ENCODE measurements at regions not wholly inside any gene's neighbourhood (a gene's known extent, or its start where the extent isn't known, plus 50 kb on each side); places are given as distances from the start of the nearest gene placed in this dataset.
"Not testable (repeated sequence)": the region's sequence is repeated elsewhere in the genome, so short reads cannot be mapped to it uniquely, and the experiment has no call there.

DNA sequence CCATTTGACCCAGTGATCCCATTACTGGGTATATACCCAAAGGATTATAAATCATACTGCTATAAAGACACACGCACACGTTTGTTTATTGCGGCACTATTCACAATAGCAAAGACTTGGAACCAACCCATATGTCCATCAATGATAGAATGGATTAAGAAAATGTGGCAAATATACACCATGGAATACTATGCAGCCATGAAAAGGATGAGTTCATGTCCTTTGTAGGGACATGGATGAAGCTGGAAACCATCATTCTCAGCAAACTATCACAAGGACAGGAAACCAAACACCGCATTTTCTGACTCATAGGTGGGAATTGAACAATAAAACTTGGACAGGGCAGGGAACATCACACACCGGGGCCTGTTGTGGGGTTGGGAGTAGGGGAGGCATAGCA, 213.9 kb downstream of the S1PR1 start:
- Mint-ChIP-seq H3K4me1 (peaks cover 19% of the 10 kb centered on the region), H3K27me3 (peaks cover 36% of the 10 kb centered on the region)
- H3K4me3 Mint-ChIP-seq; ATAC-seq (replicated peaks; ENCODE audit: extremely low read depth, poor library complexity, severe bottlenecking); H3K27ac Mint-ChIP-seq (ENCODE audit: low read depth); H3K9me3 Mint-ChIP-seq; H3K36me3 Mint-ChIP-seq (ENCODE audit: insufficient read depth); DNase-seq (ENCODE audit: low spot score in 2 of 2): not testable (repeated sequence)

DNA sequence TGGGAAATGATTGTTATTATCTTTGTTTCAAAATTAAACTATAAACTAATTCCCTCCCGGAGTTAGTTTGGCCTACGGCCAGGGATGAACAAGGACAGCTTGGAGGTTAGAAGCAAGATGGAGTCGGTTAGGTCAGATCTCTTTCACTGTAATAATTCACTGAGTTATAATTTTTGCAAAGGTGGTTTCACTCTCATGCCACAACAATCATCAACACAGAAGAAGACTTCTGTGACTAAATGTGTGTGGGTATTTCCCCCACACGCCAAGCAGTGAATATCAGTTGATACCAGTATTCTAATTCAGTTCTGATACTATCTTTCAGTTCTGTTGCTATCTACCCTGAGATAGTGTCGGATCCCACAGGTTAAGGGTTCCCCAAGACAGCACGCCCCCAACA, 215.1 kb downstream of the S1PR1 start:
- Mint-ChIP-seq H3K36me3 (ENCODE audit: insufficient read depth) (no peaks in the 10 kb centered on the region), H3K27me3 (peaks cover 28% of the 10 kb centered on the region), H3K9me3 (no peaks in the 10 kb centered on the region), H3K4me3 (no peak overlapping the region), H3K27ac (ENCODE audit: low read depth) (no peak overlapping the region), H3K4me1 (peaks cover 19% of the 10 kb centered on the region)
- ATAC-seq (replicated peaks; ENCODE audit: extremely low read depth, poor library complexity, severe bottlenecking) (no peak), DNase-seq (ENCODE audit: low spot score in 2 of 2) (no peak)

DNA sequence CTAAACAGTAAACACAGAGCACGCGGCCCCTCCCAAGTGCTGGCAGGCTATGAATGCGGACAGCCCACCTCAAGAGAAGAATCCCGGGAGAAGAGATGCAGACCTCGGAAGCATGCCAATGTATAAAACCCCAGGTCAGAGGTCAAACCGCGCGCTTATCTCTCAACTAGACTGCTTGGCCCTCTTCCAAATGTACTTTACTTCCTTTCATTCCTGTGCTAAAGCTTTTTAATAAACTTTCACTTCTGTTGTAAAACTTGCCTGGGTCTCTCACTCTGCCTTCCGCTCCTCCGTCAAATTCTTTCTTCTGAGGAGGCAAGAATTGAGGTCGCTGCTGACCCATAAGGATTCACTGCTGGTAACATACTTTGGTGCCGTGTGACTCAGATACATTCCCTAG, 216.0 kb downstream of the S1PR1 start:
- H3K4me1 Mint-ChIP-seq: peaks cover 19% of the 10 kb centered on the region
- H3K27ac Mint-ChIP-seq (ENCODE audit: low read depth): no peak overlapping the region
- no peaks in the 10 kb centered on the region for H3K9me3 Mint-ChIP-seq
- H3K36me3 Mint-ChIP-seq (ENCODE audit: insufficient read depth): no peaks in the 10 kb centered on the region
- DNase-seq (ENCODE audit: low spot score in 2 of 2) (no peak), ATAC-seq (replicated peaks; ENCODE audit: extremely low read depth, poor library complexity, severe bottlenecking) (no peak)
- H3K27me3 Mint-ChIP-seq: peaks cover 20% of the 10 kb centered on the region
- H3K4me3 Mint-ChIP-seq: no peak overlapping the region

DNA sequence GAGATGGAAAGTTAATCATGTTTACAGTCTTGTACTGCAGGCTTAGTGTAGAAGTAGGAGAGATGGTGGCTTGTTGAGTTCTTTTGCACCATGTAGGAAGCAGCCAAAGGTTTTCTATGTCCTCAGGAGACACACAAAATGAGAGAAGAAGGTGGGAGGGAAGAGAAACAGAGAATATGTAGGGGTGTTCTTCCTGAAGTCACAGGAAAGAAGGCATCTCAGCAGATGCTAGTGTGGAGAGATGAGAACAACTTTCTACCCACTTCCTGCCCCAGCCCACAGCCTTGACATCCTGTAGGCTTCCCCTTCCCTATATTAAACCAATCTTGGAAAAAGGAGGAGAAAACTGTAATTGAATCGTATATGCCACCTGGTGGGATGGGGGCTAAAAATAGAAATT, 217.0 kb downstream of the S1PR1 start:
- Mint-ChIP-seq H3K27ac (ENCODE audit: low read depth) (peak overlapping the region; percentile 1), H3K27me3 (peaks cover 13% of the 10 kb centered on the region), H3K36me3 (ENCODE audit: insufficient read depth) (no peaks in the 10 kb centered on the region), H3K9me3 (no peaks in the 10 kb centered on the region), H3K4me1 (peaks cover 19% of the 10 kb centered on the region), H3K4me3 (peak overlapping the region; percentile 1)
- no peak for DNase-seq (ENCODE audit: low spot score in 2 of 2)
- no peak for ATAC-seq (replicated peaks; ENCODE audit: extremely low read depth, poor library complexity, severe bottlenecking)

DNA sequence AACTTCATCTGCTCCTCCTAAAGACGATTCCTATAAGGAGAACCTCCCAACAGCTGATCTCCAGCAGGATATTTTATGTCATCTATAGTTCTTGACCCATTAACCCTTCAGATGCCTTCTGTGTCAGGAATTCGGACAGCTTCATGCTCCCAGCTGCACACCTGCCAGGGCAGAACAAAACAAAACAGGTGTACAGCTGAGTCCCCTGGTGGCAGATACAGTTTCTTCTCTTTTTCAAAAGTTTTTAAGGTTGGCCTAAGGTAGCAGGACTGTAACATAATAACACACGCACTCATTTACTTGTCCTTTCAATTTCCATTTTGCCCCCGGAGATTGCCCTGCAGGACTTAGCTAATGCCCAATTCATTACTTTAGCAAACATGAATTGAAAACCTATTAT, 218.3 kb downstream of the S1PR1 start:
- Mint-ChIP-seq H3K4me3 (no peak overlapping the region), H3K36me3 (ENCODE audit: insufficient read depth) (no peaks in the 10 kb centered on the region), H3K4me1 (peaks cover 19% of the 10 kb centered on the region), H3K9me3 (no peaks in the 10 kb centered on the region), H3K27me3 (peaks cover under 1% of the 10 kb centered on the region), H3K27ac (ENCODE audit: low read depth) (no peak overlapping the region)
- ATAC-seq (replicated peaks; ENCODE audit: extremely low read depth, poor library complexity, severe bottlenecking) (no peak), DNase-seq (ENCODE audit: low spot score in 2 of 2) (no peak)

DNA sequence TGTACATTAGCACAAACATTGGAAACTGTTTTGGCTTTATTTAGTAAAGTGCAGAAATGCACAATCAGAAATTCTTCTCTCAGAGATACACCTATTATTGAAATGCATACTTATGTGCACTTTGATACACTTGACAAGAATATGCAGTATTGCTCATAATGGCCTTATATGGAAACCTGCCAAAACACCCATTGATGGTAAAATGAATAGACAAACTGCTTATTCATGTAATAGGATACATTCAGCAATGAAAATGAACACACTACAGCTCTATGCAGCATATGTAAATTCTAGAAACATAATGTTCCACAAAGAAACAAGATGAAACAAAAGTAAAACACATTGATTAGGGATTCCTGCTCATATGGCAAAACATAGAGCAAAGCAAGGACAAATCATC, 223.9 kb downstream of the S1PR1 start:
- Mint-ChIP-seq H3K27me3 (peaks cover 12% of the 10 kb centered on the region), H3K4me1 (no peaks in the 10 kb centered on the region), H3K9me3 (no peaks in the 10 kb centered on the region), H3K27ac (ENCODE audit: low read depth) (no peak overlapping the region), H3K4me3 (no peak overlapping the region), H3K36me3 (ENCODE audit: insufficient read depth) (no peaks in the 10 kb centered on the region)
- ATAC-seq (replicated peaks; ENCODE audit: extremely low read depth, poor library complexity, severe bottlenecking) (no peak), DNase-seq (ENCODE audit: low spot score in 2 of 2) (no peak)

DNA sequence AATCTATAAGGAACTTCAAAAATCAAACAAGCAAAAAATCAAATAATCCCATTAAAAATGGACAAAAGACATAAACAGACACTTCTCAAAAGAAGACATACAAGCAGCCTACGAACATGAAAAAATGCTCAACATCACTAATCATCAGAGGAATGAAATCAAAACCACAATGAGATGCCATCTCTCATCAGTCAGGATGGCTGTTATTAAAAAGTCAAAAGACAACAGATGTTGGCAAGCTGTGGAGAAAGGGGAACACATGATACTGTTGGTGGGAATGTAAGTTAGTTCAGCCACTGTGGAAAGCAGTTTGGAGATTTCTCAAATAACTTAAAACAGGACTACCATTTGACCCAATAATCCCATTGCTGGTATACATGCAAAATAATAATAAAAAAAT, 226.4 kb downstream of the S1PR1 start:
- no peak for ATAC-seq (replicated peaks; ENCODE audit: extremely low read depth, poor library complexity, severe bottlenecking)
- H3K27ac Mint-ChIP-seq (ENCODE audit: low read depth): no peak overlapping the region
- peaks cover 12% of the 10 kb centered on the region for H3K27me3 Mint-ChIP-seq
- H3K4me3 Mint-ChIP-seq: no peak overlapping the region
- H3K4me1 Mint-ChIP-seq: no peaks in the 10 kb centered on the region
- no peaks in the 10 kb centered on the region for H3K9me3 Mint-ChIP-seq
- H3K36me3 Mint-ChIP-seq (ENCODE audit: insufficient read depth): no peaks in the 10 kb centered on the region
- no peak for DNase-seq (ENCODE audit: low spot score in 2 of 2)

DNA sequence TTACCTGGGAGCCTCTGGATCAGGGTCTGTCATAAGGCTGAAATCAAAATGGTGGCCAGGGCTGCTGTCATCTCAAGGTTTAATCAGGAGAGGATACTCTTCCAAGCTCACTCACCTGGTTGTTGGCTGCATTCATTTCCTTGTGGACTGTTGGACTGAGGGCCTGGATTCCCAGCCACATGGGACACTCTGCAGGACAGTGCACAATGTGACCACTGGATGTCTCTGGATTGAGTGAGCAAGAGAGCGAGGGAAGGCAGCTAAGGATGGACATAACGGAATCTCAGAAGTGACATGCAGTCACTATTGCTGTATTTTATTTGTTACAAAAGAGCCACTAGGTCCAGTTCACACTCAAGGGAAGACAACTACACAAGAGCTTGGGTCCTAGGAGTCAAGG, 229.1 kb downstream of the S1PR1 start:
- DNase-seq (ENCODE audit: low spot score in 2 of 2) (no peak), ATAC-seq (replicated peaks; ENCODE audit: extremely low read depth, poor library complexity, severe bottlenecking) (no peak)
- H3K9me3 Mint-ChIP-seq: no peaks in the 10 kb centered on the region
- H3K27ac Mint-ChIP-seq (ENCODE audit: low read depth): no peak overlapping the region
- H3K36me3 Mint-ChIP-seq (ENCODE audit: insufficient read depth): no peaks in the 10 kb centered on the region
- peaks cover 12% of the 10 kb centered on the region for H3K27me3 Mint-ChIP-seq
- no peaks in the 10 kb centered on the region for H3K4me1 Mint-ChIP-seq
- no peak overlapping the region for H3K4me3 Mint-ChIP-seq

DNA sequence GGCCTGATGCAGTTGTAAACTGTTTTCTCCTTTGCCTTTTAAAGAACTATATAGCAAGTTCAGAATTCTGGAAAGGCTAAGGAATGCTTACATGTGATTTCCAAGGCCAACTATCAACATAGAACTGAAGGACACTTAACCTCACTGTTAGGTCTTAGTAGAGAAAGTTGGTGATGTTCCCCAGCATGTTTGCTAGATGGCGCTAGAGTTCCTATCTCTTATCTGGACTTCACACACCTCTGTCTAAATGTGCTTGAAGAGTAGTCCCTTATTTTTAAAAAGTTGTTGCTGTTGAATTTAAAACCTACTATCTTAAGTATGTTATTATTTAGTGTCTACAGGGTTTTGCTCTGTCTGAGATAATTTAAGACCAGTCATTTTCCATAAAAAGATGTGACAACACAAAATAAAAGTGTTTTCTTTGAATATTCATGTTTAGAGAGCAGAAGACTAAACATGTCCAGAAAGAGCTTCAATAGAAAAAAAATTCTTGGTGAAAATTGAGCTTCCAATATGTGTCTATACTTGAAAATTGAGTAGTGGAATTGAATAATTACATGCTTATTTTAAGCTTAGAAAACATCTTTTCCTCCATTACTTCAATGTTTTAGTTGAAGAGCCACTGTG, 237.3 kb downstream of the S1PR1 start:
- Mint-ChIP-seq H3K4me3 (no peak overlapping the region), H3K27ac (ENCODE audit: low read depth) (no peak overlapping the region), H3K36me3 (ENCODE audit: insufficient read depth) (no peaks in the 10 kb centered on the region), H3K27me3 (no peaks in the 10 kb centered on the region), H3K9me3 (peaks cover 6% of the 10 kb centered on the region), H3K4me1 (no peaks in the 10 kb centered on the region)
- DNase-seq (ENCODE audit: low spot score in 2 of 2): no peak
- ATAC-seq (replicated peaks; ENCODE audit: extremely low read depth, poor library complexity, severe bottlenecking): no peak

DNA sequence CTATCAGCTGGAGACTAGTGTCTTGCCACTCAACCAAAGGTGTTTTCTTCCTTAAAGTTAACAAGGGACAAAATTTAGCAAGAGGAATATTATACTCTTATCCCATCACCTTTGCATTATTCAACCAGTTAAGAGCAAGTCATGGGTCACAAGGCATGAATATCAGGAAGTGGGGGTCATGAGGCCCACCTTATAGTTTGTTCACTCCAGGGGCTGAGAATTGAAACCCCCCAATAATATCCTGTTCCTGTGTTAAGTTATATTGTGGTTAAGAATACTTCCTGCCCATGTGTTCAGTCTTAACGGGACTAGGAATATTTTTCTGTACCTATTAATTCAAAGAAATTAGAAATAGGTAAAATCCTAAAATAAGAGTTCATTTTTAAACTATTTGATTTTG, 239.7 kb downstream of the S1PR1 start:
- no peaks in the 10 kb centered on the region for H3K27me3 Mint-ChIP-seq
- no peak overlapping the region for H3K4me3 Mint-ChIP-seq
- peaks cover 2% of the 10 kb centered on the region for H3K9me3 Mint-ChIP-seq

DNA sequence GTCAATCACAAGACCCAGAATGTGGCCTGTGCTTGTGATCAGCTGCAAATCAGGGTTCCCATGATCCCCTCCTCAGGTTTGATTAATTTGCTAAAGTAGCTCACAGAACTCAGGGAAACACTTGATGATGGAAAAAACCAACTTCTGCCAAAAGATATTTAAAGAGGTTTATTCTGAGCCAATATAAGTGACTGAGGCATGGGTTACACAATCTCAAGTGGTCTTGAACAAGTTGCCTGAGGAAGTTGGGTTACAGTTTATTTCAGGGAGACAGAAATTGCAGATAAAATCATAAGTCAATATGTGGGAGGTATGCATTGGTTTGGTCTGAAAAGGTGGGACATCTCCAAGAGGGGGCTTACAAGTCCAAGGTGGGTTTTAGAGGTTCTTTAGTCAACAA, 243.1 kb downstream of the S1PR1 start:
- Mint-ChIP-seq H3K9me3 (no peaks in the 10 kb centered on the region), H3K36me3 (ENCODE audit: insufficient read depth) (no peaks in the 10 kb centered on the region), H3K4me3 (no peak overlapping the region), H3K27ac (ENCODE audit: low read depth) (no peak overlapping the region), H3K27me3 (no peaks in the 10 kb centered on the region), H3K4me1 (no peaks in the 10 kb centered on the region)
- ATAC-seq (replicated peaks; ENCODE audit: extremely low read depth, poor library complexity, severe bottlenecking) (no peak), DNase-seq (ENCODE audit: low spot score in 2 of 2) (no peak)

More for the DNA sequence above, 239.7 kb downstream of the S1PR1 start:
- H3K4me1 Mint-ChIP-seq: no peaks in the 10 kb centered on the region
- no peaks in the 10 kb centered on the region for H3K36me3 Mint-ChIP-seq (ENCODE audit: insufficient read depth)
- no peak overlapping the region for H3K27ac Mint-ChIP-seq (ENCODE audit: low read depth)
- ATAC-seq (replicated peaks; ENCODE audit: extremely low read depth, poor library complexity, severe bottlenecking) (no peak), DNase-seq (ENCODE audit: low spot score in 2 of 2) (no peak)

DNA sequence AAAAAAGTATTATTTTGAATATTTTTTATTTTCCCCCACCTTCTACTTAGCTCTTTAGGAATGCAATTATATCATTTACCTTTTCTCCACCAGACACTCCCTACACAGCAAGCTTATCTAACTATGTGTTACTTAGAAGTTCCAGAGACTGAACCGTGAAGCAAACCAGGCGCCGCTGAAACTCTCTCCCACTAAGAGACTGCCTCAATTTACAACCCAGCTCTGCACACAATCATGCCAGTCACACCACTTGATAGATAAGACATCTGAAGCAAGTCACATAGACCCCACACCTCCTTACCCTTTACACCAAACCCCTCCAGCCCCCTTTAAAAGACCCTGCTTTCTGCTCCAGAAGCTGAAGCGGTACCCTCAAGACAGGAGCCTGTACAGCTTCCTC, 245.5 kb downstream of the S1PR1 start:
- no peaks in the 10 kb centered on the region for H3K27me3 Mint-ChIP-seq
- no peak for DNase-seq (ENCODE audit: low spot score in 2 of 2)
- ATAC-seq (replicated peaks; ENCODE audit: extremely low read depth, poor library complexity, severe bottlenecking): no peak
- no peaks in the 10 kb centered on the region for H3K4me1 Mint-ChIP-seq
- H3K9me3 Mint-ChIP-seq: no peaks in the 10 kb centered on the region
- H3K4me3 Mint-ChIP-seq: no peak overlapping the region
- no peak overlapping the region for H3K27ac Mint-ChIP-seq (ENCODE audit: low read depth)
- H3K36me3 Mint-ChIP-seq (ENCODE audit: insufficient read depth): no peaks in the 10 kb centered on the region

DNA sequence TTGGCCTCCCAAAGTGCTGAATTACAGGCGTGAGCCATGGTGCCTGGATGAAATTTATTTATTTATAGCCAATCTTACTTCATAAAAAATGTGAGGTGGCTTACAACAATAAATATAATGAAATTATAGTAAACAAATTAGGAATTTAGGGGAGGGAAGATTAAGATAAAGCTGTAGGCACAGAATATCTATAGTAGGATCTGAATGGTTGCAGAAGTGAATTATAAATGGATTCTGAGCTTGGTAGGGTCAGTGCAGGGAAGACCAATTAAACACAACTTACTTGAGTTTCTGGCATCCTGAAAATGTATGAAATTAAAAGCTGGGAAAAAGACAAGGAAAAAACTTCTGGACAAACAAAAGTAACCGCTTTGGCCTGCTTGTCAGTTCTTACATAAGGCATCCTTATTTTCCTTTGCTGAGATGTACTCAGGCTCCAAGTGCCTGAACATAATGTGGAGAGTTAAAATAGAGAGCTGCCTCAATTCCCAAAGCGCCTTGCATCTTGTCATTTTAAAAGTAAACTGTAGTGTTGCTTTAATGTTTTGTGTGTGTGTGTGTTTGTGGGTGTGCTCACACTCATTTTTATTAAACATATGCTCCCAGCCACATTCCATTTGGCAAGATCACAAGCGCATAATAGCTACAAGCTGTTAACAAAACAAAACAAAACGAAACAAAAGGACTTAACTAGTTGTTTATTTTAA, 247.3 kb downstream of the S1PR1 start:
- Mint-ChIP-seq H3K27ac (ENCODE audit: low read depth) (no peak overlapping the region), H3K36me3 (ENCODE audit: insufficient read depth) (no peaks in the 10 kb centered on the region), H3K4me1 (no peaks in the 10 kb centered on the region)

More for the DNA sequence above, 247.3 kb downstream of the S1PR1 start:
- Mint-ChIP-seq H3K9me3 (no peaks in the 10 kb centered on the region), H3K27me3 (no peaks in the 10 kb centered on the region), H3K4me3 (no peak overlapping the region)
- ATAC-seq (replicated peaks; ENCODE audit: extremely low read depth, poor library complexity, severe bottlenecking): no peak
- no peak for DNase-seq (ENCODE audit: low spot score in 2 of 2)
